NCI-H1048 (cell line): ENCODE measurements at regions not wholly inside any gene's neighbourhood (a gene's known extent, or its start where the extent isn't known, plus 50 kb on each side); places are given as distances from the start of the nearest gene placed in this dataset.
"Not testable (repeated sequence)": the region's sequence is repeated elsewhere in the genome, so short reads cannot be mapped to it uniquely, and the experiment has no call there.

ENCODE experiments used
- DNase-seq: peaks from one replicate; lab custom pipeline; 2025; lab: John Stamatoyannopoulos, UW

- DNase-seq: no peak
Observed at GRCh38 chr15:91356083-91356482, 256.0 kb downstream of the SV2B start.

DNA sequence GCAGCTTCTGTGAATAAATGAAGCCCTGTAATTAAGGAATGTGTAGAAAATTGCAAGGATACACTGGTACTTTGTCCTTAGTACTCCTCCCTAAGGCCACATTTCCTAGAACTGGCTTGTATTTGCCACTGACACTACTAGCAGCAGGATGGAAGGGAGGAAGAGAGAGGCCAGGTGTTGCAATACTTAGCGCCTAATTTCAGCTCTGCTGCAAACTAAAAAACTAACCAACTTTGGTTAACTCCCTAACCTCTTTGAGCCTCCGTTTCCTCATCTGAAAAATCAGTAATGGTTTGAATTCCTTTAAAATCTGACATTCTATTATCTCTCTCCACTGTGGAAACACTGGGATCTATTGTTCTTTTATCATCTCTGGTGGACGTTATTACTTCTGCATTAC is 257.0 kb downstream of the SV2B start:
- no peak for DNase-seq

- DNase-seq: no peak
Observed at GRCh38 chr15:91357486-91357885, 257.4 kb downstream of the SV2B start.

- no peak for DNase-seq
Observed at GRCh38 chr15:91358405-91358804, 258.3 kb downstream of the SV2B start.

GRCh38 chr15:91361696-91362095 is 261.6 kb downstream of the SV2B start:
- not testable (repeated sequence) for DNase-seq

- DNase-seq: no peak
Observed at GRCh38 chr15:91366111-91366510, 266.1 kb downstream of the SV2B start.

- no peak for DNase-seq
Observed at GRCh38 chr15:91368611-91369010, 268.6 kb downstream of the SV2B start.

GRCh38 chr15:91369823-91370222 is 269.8 kb downstream of the SV2B start:
- DNase-seq: no peak

DNA sequence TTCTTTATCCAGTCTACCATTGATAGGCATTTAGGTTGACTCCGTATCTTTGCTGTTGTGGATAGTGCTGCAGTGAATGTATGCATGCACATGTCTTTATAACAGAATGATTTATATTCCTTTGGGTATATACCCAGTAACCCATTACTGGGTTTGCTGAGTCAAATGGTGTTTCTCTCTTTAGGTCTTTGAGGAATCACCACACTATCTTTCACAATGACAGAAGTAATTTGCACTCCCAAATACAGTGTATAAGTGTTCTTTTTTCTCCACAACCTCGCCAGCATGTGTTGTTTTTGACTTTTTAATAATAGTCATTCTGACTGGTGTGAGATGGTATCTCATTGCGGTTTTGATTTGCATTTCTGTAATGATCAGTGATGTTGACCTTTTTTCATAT is 271.3 kb downstream of the SV2B start:
- not testable (repeated sequence) for DNase-seq

GRCh38 chr15:91374336-91374735 is 274.3 kb downstream of the SV2B start:
- DNase-seq: no peak

GRCh38 chr15:91376038-91376437 is 276.0 kb downstream of the SV2B start:
- DNase-seq: no peak

GRCh38 chr15:91380114-91380513 is 280.1 kb downstream of the SV2B start:
- no peak for DNase-seq

- no peak for DNase-seq
Observed at GRCh38 chr15:91383532-91383931, 283.5 kb downstream of the SV2B start.

GRCh38 chr15:91384189-91384730 is 284.2 kb downstream of the SV2B start:
- DNase-seq: no peak

- DNase-seq: no peak
Observed at GRCh38 chr15:91385311-91385710, 285.3 kb downstream of the SV2B start.

GRCh38 chr15:91393186-91393585 is 293.1 kb downstream of the SV2B start:
- no peak for DNase-seq

DNA sequence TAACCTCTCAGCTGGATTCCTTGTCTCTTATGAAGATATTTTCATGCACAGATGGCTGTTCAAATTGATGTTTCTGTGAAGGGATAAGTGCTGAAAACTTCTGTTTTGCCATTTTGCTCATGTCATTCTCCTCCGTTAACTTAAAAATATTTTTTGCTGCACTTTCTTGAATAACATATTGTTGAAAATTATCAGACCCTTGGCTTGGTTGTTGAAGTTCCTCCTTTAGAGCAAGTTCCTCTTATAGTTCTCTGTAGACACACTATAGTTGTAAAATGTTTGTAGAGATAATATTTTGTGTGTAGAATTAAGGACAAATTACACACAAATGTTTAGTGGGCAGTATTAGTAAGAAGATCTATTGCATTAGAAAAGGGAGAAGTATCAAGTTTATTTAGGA is 300.4 kb downstream of the SV2B start:
- DNase-seq: no peak

GRCh38 chr15:91407269-91407889 is 307.3 kb downstream of the SV2B start:
- DNase-seq: no peak

- no peak for DNase-seq
Observed at GRCh38 chr15:91408476-91409076, 308.5 kb downstream of the SV2B start.

DNA sequence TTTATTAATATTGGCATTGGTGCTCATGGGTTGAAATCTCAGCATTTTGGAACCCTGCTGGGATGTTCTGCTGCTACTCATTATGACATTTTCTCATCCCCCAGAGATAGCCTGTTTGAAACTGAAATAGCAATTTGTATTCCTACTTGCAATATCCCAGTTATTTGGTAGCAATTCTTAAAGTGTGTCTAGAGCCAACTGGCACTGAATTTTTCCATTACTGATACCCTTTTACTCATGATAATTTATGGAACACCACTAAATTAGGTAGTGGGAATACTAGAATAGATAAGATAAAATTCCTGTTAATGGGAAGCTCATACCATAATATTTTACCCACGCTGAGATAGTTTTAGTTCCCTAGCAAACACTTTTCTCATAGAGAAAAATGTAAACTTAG is 309.3 kb downstream of the SV2B start:
- no peak for DNase-seq

GRCh38 chr15:91411586-91411985 is 311.5 kb downstream of the SV2B start:
- DNase-seq: no peak

DNA sequence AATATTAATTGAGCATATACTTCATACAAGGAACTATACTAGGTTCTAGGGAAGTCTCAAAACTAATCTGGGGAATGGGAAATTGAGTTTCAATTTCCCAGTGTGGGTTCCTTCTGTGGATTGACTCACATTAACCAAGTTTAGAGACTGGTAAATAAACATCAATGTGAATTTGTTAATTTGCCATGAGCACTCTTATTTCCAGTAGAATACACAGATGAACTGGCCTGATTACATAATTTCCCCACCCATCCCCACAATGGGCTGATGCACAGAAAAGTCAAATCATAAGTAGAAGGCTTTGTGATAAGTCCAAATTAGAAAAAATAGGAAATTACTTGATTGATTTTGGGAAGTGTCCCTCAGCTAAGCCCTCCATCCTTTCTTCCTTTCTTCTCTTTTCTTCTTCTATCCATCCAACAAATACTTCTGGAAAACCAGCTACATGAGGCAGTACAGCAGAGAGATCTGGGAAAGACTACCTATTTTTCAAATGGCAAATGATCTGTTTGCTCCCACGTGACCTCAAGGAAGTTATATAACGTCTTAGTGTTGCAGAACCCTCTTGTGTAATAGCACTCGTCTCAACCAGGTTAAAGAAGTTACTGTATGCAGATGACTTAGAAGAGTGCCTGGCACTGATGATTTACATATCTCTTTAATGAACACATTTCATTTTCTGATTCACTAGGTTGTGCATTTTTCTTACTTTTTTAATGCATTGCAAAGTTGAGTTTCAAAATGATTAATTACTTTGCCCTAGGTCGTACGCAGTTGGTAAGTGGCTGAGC is 312.3 kb downstream of the SV2B start:
- no peak for DNase-seq

DNA sequence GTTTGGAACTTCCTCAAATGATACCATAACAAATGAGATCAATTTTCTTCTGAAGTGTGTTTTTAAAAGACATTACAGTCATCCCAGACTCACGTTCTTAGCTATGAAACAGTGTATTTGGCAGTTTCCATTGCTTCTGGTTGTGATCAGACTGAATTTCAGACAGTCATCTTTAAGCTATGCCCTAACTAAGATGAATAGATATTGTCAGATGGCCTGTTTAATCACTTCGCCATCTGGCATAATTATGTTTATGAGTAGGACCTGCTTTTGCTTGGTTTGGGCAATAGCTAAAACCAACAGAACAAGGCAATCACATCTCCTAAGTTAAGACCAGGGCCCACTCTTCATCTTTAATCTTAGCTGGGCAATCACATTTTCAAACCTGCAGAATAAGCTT is 313.1 kb downstream of the SV2B start:
- no peak for DNase-seq
